WTC11 (cell line): ENCODE measurements at regions not wholly inside any gene's neighbourhood (a gene's known extent, or its start where the extent isn't known, plus 50 kb on each side); places are given as distances from the start of the nearest gene placed in this dataset.

ENCODE experiments used
- ARID4B ChIP-seq: sonication (generic); formaldehyde crosslinking; IDR thresholded peaks from 2 replicates; pipeline ENCODE4 v1.8.0; 2023; ENCODE audit warnings: missing genetic modification reagents, mild to moderate bottlenecking, borderline replicate concordance
- ATF6 ChIP-seq: sonication (generic); formaldehyde crosslinking; IDR thresholded peaks from 2 replicates; pipeline ENCODE4 v1.8.1; 2023; ENCODE audit warnings: mild to moderate bottlenecking, missing genetic modification reagents
- CTCF ChIP-seq: fragments of 200-600 bp; IDR thresholded peaks from 2 replicates; pipeline ENCODE4 v1.8.0; 2022; ENCODE audit warnings: antibody characterized with exemption
- E2F1 ChIP-seq: sonication (generic); formaldehyde crosslinking; IDR thresholded peaks from 2 replicates; pipeline ENCODE4 v1.8.0; 2022; ENCODE audit warnings: mild to moderate bottlenecking, missing genetic modification reagents
- GABPB1 ChIP-seq: sonication (generic); formaldehyde crosslinking; IDR thresholded peaks from 2 replicates; pipeline ENCODE4 v1.8.1; 2023; ENCODE audit warnings: mild to moderate bottlenecking, missing genetic modification reagents
- NFYB ChIP-seq: sonication (generic); formaldehyde crosslinking; conservative IDR thresholded peaks from 2 replicates; pipeline ENCODE4 v1.8.0; 2022; ENCODE audit warnings: low read depth, missing genetic modification reagents
- OVOL2 ChIP-seq: fragments of 250-450 bp; sonication (Bioruptor Pico); IDR thresholded peaks from 2 replicates; pipeline ENCODE4 v1.9.0; 2021; ENCODE audit warnings: mild to moderate bottlenecking, borderline replicate concordance
- SP1 ChIP-seq: sonication (generic); formaldehyde crosslinking; conservative IDR thresholded peaks from 2 replicates; pipeline ENCODE4 v1.8.1; 2022; ENCODE audit warnings: missing genetic modification reagents
- STAT6 ChIP-seq: sonication (generic); formaldehyde crosslinking; conservative IDR thresholded peaks from 2 replicates; pipeline ENCODE4 v1.8.1; 2023; ENCODE audit warnings: mild to moderate bottlenecking, low read depth, missing genetic modification reagents, moderate library complexity
- TCF7 ChIP-seq: sonication (generic); formaldehyde crosslinking; IDR thresholded peaks from 2 replicates; pipeline ENCODE4 v1.8.0; 2022; ENCODE audit warnings: mild to moderate bottlenecking, low read depth, missing genetic modification reagents, moderate library complexity
- TEAD1 ChIP-seq: sonication (generic); formaldehyde crosslinking; IDR thresholded peaks from 2 replicates; pipeline ENCODE4 v1.8.0; 2022; ENCODE audit warnings: mild to moderate bottlenecking, missing genetic modification reagents
- TEAD4 ChIP-seq: sonication (generic); formaldehyde crosslinking; IDR thresholded peaks from 2 replicates; pipeline ENCODE4 v1.8.0; 2022; ENCODE audit warnings: mild to moderate bottlenecking, missing genetic modification reagents
- USF1 ChIP-seq: sonication (generic); formaldehyde crosslinking; IDR thresholded peaks from 2 replicates; pipeline ENCODE4 v1.8.0; 2022; ENCODE audit warnings: mild to moderate bottlenecking, missing genetic modification reagents

- TF ChIP-seq CTCF (no peak), ARID4B (CRISPR knock-in tag) (no peak), GABPB1 (CRISPR knock-in tag) (no peak), NFYB (CRISPR knock-in tag) (no peak), OVOL2 (no peak), TEAD4 (CRISPR knock-in tag) (no peak), TCF7 (no peak), TEAD1 (CRISPR knock-in tag) (no peak), SP1 (CRISPR knock-in tag) (no peak), USF1 (CRISPR knock-in tag) (no peak), STAT6 (no peak), E2F1 (CRISPR knock-in tag) (no peak), ATF6 (CRISPR knock-in tag) (no peak)
These were observed 112.4 kb upstream of the TRIB2 start for GRCh38 chr2:12604341-12604740.
